HepG2 (cell line): ENCODE measurements at regions not wholly inside any gene's neighbourhood (a gene's known extent, or its start where the extent isn't known, plus 50 kb on each side); places are given as distances from the start of the nearest gene placed in this dataset.

Source experiments
- NFYB ChIP-seq: sonication (generic); formaldehyde crosslinking; IDR thresholded peaks from 2 replicates; pipeline ENCODE4 v1.4.0; 2020; ENCODE audit warnings: missing genetic modification reagents
- POLR2A ChIP-seq, 2 experiments: IDR thresholded peaks; 2 replicates each; pipeline ENCODE4 v1.6.1; 2011; ENCODE audit warnings: low read depth in 2 of 2, low read length in 2 of 2, mild to moderate bottlenecking in 1 of 2, moderate library complexity in 1 of 2; ENCODE audit not compliant: insufficient read depth in 1 of 2
- POLR2AphosphoS5 ChIP-seq: IDR thresholded peaks from 2 replicates; pipeline ENCODE4 v1.6.1; 2012; ENCODE audit warnings: low read depth, low read length
- SYNCRIP ChIP-seq: fragments of 200-400 bp; formaldehyde crosslinking; IDR thresholded peaks from 2 replicates; pipeline ENCODE4 v1.6.1; 2018; ENCODE audit warnings: mild to moderate bottlenecking, low read depth, low read length; ENCODE audit not compliant: insufficient read depth
- TRIM24 ChIP-seq: sonication (generic); formaldehyde crosslinking; IDR thresholded peaks from 2 replicates; pipeline ENCODE4 v1.8.0; 2022; ENCODE audit warnings: mild to moderate bottlenecking, missing genetic modification reagents
- ZFP1 ChIP-seq: IDR thresholded peaks from 2 replicates; pipeline ENCODE4 v1.6.1; 2016
- ZZZ3 ChIP-seq: sonication (generic); formaldehyde crosslinking; IDR thresholded peaks from 2 replicates; pipeline ENCODE4 v1.4.0; 2020; ENCODE audit warnings: missing genetic modification reagents, mild to moderate bottlenecking, borderline replicate concordance
- TF ChIP-seq, protein P1 (sequence below): sonication (generic); formaldehyde crosslinking; IDR thresholded peaks from 2 replicates; pipeline ENCODE4 v1.5.1; 2020; ENCODE audit warnings: mild to moderate bottlenecking, missing genetic modification reagents, borderline replicate concordance
- TF ChIP-seq, protein P2 (sequence below): IDR thresholded peaks from 2 replicates; pipeline ENCODE4 v1.6.1; 2016
- TF ChIP-seq, protein P3 (sequence below): sonication (generic); formaldehyde crosslinking; IDR thresholded peaks from 2 replicates; pipeline ENCODE4 v1.8.0; 2023; ENCODE audit warnings: mild to moderate bottlenecking, missing genetic modification reagents
- TF ChIP-seq, protein P4 (sequence below): sonication (generic); formaldehyde crosslinking; IDR thresholded peaks from 2 replicates; pipeline ENCODE4 v1.4.0; 2020; ENCODE audit warnings: missing genetic modification reagents
- TF ChIP-seq, protein P5 (sequence below): sonication (generic); formaldehyde crosslinking; IDR thresholded peaks from 2 replicates; pipeline ENCODE4 v1.5.0; 2020; ENCODE audit warnings: mild to moderate bottlenecking, missing genetic modification reagents, moderate library complexity

DNA sequence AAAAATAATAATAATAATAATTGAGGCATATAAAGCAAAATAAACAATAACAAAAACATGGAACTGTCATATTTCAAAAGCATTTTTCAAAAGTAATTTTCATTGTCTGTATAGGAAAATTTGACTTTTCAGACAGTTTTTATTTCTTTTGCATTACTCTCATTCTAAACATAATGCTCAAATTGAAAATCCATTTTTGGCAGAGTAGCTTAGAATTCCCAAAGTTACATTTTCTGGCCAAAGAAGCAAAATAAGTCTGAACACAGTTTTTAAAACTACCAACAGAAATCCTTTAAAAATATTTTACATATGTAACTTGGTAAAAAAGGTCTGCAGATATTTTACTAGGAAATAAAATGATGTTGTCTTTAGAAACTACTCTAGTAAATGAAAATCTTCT is 535.4 kb downstream of the ANKRD7 start:
- TF ChIP-seq, protein P1, sequence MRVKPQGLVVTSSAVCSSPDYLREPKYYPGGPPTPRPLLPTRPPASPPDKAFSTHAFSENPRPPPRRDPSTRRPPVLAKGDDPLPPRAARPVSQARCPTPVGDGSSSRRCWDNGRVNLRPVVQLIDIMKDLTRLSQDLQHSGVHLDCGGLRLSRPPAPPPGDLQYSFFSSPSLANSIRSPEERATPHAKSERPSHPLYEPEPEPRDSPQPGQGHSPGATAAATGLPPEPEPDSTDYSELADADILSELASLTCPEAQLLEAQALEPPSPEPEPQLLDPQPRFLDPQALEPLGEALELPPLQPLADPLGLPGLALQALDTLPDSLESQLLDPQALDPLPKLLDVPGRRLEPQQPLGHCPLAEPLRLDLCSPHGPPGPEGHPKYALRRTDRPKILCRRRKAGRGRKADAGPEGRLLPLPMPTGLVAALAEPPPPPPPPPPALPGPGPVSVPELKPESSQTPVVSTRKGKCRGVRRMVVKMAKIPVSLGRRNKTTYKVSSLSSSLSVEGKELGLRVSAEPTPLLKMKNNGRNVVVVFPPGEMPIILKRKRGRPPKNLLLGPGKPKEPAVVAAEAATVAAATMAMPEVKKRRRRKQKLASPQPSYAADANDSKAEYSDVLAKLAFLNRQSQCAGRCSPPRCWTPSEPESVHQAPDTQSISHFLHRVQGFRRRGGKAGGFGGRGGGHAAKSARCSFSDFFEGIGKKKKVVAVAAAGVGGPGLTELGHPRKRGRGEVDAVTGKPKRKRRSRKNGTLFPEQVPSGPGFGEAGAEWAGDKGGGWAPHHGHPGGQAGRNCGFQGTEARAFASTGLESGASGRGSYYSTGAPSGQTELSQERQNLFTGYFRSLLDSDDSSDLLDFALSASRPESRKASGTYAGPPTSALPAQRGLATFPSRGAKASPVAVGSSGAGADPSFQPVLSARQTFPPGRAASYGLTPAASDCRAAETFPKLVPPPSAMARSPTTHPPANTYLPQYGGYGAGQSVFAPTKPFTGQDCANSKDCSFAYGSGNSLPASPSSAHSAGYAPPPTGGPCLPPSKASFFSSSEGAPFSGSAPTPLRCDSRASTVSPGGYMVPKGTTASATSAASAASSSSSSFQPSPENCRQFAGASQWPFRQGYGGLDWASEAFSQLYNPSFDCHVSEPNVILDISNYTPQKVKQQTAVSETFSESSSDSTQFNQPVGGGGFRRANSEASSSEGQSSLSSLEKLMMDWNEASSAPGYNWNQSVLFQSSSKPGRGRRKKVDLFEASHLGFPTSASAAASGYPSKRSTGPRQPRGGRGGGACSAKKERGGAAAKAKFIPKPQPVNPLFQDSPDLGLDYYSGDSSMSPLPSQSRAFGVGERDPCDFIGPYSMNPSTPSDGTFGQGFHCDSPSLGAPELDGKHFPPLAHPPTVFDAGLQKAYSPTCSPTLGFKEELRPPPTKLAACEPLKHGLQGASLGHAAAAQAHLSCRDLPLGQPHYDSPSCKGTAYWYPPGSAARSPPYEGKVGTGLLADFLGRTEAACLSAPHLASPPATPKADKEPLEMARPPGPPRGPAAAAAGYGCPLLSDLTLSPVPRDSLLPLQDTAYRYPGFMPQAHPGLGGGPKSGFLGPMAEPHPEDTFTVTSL (CRISPR knock-in tag), result no peak
- TF ChIP-seq POLR2AphosphoS5, result no peak
- no peak for TF ChIP-seq POLR2A (IDR thresholded peaks at IDR 0.05; ENCODE audit: insufficient read depth in 1 of 2, low read depth in 2 of 2, low read length in 2 of 2)
- TF ChIP-seq NFYB, result no peak
- no peak for TF ChIP-seq ZZZ3 (CRISPR knock-in tag)
- no peak for TF ChIP-seq TRIM24 (CRISPR knock-in tag)
- TF ChIP-seq, protein P2, sequence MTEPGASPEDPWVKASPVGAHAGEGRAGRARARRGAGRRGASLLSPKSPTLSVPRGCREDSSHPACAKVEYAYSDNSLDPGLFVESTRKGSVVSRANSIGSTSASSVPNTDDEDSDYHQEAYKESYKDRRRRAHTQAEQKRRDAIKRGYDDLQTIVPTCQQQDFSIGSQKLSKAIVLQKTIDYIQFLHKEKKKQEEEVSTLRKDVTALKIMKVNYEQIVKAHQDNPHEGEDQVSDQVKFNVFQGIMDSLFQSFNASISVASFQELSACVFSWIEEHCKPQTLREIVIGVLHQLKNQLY, result no peak
- TF ChIP-seq, protein P3, sequence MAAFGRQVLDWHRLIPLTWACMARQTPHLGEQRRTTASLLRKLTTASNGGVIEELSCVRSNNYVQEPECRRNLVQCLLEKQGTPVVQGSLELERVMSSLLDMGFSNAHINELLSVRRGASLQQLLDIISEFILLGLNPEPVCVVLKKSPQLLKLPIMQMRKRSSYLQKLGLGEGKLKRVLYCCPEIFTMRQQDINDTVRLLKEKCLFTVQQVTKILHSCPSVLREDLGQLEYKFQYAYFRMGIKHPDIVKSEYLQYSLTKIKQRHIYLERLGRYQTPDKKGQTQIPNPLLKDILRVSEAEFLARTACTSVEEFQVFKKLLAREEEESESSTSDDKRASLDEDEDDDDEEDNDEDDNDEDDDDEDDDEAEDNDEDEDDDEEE, result no peak
- no peak for TF ChIP-seq ZFP1
- no peak for TF ChIP-seq SYNCRIP
- TF ChIP-seq, protein P4, sequence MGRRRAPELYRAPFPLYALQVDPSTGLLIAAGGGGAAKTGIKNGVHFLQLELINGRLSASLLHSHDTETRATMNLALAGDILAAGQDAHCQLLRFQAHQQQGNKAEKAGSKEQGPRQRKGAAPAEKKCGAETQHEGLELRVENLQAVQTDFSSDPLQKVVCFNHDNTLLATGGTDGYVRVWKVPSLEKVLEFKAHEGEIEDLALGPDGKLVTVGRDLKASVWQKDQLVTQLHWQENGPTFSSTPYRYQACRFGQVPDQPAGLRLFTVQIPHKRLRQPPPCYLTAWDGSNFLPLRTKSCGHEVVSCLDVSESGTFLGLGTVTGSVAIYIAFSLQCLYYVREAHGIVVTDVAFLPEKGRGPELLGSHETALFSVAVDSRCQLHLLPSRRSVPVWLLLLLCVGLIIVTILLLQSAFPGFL (CRISPR knock-in tag), result no peak
- TF ChIP-seq, protein P5, sequence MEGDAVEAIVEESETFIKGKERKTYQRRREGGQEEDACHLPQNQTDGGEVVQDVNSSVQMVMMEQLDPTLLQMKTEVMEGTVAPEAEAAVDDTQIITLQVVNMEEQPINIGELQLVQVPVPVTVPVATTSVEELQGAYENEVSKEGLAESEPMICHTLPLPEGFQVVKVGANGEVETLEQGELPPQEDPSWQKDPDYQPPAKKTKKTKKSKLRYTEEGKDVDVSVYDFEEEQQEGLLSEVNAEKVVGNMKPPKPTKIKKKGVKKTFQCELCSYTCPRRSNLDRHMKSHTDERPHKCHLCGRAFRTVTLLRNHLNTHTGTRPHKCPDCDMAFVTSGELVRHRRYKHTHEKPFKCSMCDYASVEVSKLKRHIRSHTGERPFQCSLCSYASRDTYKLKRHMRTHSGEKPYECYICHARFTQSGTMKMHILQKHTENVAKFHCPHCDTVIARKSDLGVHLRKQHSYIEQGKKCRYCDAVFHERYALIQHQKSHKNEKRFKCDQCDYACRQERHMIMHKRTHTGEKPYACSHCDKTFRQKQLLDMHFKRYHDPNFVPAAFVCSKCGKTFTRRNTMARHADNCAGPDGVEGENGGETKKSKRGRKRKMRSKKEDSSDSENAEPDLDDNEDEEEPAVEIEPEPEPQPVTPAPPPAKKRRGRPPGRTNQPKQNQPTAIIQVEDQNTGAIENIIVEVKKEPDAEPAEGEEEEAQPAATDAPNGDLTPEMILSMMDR, result no peak
